ENCODE measurements at regions not wholly inside any gene's neighbourhood (a gene's known extent, or its start where the extent isn't known, plus 50 kb on each side); places are given as distances from the start of the nearest gene placed in this dataset.

DNA sequence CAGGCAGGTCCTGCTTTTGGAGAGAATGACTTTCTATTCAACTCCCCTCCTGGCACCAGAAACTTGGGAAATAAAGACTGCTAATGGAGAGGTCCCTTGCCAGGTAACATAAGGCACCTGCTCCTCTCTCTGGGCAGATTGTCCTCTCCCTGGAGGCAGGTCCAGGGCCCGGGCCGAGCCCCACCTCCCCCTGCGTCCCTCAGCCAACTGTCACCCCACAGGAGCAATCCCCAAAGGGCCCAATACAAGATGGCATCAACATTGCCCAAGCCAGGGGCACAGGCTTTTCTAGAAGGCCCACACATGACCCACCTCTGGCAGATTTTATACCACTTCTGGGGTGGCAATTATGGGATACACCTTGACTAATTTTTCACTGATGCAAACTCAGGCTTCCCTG, 145.2 kb downstream of the HERPUD2 start:
- TF ChIP-seq, protein P1, sequence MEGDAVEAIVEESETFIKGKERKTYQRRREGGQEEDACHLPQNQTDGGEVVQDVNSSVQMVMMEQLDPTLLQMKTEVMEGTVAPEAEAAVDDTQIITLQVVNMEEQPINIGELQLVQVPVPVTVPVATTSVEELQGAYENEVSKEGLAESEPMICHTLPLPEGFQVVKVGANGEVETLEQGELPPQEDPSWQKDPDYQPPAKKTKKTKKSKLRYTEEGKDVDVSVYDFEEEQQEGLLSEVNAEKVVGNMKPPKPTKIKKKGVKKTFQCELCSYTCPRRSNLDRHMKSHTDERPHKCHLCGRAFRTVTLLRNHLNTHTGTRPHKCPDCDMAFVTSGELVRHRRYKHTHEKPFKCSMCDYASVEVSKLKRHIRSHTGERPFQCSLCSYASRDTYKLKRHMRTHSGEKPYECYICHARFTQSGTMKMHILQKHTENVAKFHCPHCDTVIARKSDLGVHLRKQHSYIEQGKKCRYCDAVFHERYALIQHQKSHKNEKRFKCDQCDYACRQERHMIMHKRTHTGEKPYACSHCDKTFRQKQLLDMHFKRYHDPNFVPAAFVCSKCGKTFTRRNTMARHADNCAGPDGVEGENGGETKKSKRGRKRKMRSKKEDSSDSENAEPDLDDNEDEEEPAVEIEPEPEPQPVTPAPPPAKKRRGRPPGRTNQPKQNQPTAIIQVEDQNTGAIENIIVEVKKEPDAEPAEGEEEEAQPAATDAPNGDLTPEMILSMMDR (IDR thresholded peaks at IDR 0.05; ENCODE audit: borderline replicate concordance, extremely low read depth, low read length, poor library complexity, severe bottlenecking): no peak
- TF ChIP-seq EZH2 (IDR thresholded peaks at IDR 0.05; ENCODE audit: borderline replicate concordance, low read depth, low read length, severe bottlenecking): no peak

All from DND-41 (cell line).